HG03571 (cell line): ENCODE measurements at regions not wholly inside any gene's neighbourhood (a gene's known extent, or its start where the extent isn't known, plus 50 kb on each side); places are given as distances from the start of the nearest gene placed in this dataset.
"Not testable (repeated sequence)": the region's sequence is repeated elsewhere in the genome, so short reads cannot be mapped to it uniquely, and the experiment has no call there.

ENCODE experiments used
- ATAC-seq: cut with Tn5 transposase; IDR thresholded peaks from one replicate; pipeline ENCODE4 v1.9.1; 2021; ENCODE audit not compliant: unreplicated experiment

GRCh38 chr4:18439311-18439710 lies 417.8 kb upstream of the LCORL start:
- no peak for ATAC-seq

- ATAC-seq: no peak
Measured at GRCh38 chr4:18435781-18436180, 414.2 kb upstream of the LCORL start.

GRCh38 chr4:18422685-18423084 lies 401.1 kb upstream of the LCORL start:
- ATAC-seq: no peak

GRCh38 chr4:18421519-18421918 lies 400.0 kb upstream of the LCORL start:
- ATAC-seq: no peak

GRCh38 chr4:18419780-18420179 lies 398.2 kb upstream of the LCORL start:
- ATAC-seq: peak; percentile 75

- not testable (repeated sequence) for ATAC-seq
Measured at GRCh38 chr4:18418195-18418898, 396.8 kb upstream of the LCORL start.

- ATAC-seq: not testable (repeated sequence)
Measured at GRCh38 chr4:18417651-18418050, 396.1 kb upstream of the LCORL start.

GRCh38 chr4:18406264-18406663 lies 384.7 kb upstream of the LCORL start:
- ATAC-seq: no peak

GRCh38 chr4:18405054-18405453 lies 383.5 kb upstream of the LCORL start:
- ATAC-seq: no peak

- peak; percentile 65 for ATAC-seq
Measured at GRCh38 chr4:18404642-18405041, 383.1 kb upstream of the LCORL start.

- ATAC-seq: no peak
Measured at GRCh38 chr4:18403327-18403726, 381.8 kb upstream of the LCORL start.

GRCh38 chr4:18401868-18402267 lies 380.3 kb upstream of the LCORL start:
- ATAC-seq: no peak

GRCh38 chr4:18401425-18401824 lies 379.9 kb upstream of the LCORL start:
- ATAC-seq: no peak

GRCh38 chr4:18398661-18399060 lies 377.1 kb upstream of the LCORL start:
- no peak for ATAC-seq

GRCh38 chr4:18397681-18398390 lies 376.3 kb upstream of the LCORL start:
- ATAC-seq: no peak

GRCh38 chr4:18394656-18395055 lies 373.1 kb upstream of the LCORL start:
- ATAC-seq: no peak

- no peak for ATAC-seq
Measured at GRCh38 chr4:18391354-18391728, 369.8 kb upstream of the LCORL start.

GRCh38 chr4:18390655-18391353 lies 369.2 kb upstream of the LCORL start:
- ATAC-seq: no peak

GRCh38 chr4:18389115-18389514 lies 367.6 kb upstream of the LCORL start:
- ATAC-seq: no peak

GRCh38 chr4:18388039-18388438 lies 366.5 kb upstream of the LCORL start:
- no peak for ATAC-seq

GRCh38 chr4:18381186-18381585 lies 359.6 kb upstream of the LCORL start:
- no peak for ATAC-seq

- no peak for ATAC-seq
Measured at GRCh38 chr4:18369561-18369960, 348.0 kb upstream of the LCORL start.
